ENCODE measurements at regions not wholly inside any gene's neighbourhood (a gene's known extent, or its start where the extent isn't known, plus 50 kb on each side); places are given as distances from the start of the nearest gene placed in this dataset.

DNA sequence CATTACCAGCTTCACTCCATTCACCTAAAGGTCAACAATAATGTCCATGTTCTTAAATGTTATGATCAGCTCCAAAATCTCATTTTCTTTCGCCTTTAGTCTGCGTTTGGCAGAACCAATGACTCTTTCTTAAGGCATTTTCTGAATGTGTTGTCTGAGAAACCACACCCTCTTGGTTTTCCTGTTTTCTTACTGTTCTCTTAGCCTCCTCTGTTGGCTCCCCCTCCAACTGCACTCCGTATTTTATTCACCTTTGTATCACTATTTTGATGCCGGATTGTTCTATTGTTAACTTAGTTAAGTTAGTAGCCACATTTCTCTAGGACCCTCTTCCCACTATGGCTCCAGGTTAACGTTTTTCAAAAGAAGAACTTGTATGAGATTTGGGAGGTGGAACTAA, 185.6 kb downstream of the DMAC1 start:
- TF ChIP-seq, protein P1, sequence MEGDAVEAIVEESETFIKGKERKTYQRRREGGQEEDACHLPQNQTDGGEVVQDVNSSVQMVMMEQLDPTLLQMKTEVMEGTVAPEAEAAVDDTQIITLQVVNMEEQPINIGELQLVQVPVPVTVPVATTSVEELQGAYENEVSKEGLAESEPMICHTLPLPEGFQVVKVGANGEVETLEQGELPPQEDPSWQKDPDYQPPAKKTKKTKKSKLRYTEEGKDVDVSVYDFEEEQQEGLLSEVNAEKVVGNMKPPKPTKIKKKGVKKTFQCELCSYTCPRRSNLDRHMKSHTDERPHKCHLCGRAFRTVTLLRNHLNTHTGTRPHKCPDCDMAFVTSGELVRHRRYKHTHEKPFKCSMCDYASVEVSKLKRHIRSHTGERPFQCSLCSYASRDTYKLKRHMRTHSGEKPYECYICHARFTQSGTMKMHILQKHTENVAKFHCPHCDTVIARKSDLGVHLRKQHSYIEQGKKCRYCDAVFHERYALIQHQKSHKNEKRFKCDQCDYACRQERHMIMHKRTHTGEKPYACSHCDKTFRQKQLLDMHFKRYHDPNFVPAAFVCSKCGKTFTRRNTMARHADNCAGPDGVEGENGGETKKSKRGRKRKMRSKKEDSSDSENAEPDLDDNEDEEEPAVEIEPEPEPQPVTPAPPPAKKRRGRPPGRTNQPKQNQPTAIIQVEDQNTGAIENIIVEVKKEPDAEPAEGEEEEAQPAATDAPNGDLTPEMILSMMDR (IDR thresholded peaks at IDR 0.05), result no peak
- H3K79me2 ChIP-seq, result no peaks in the 10 kb centered on the region
- no peak overlapping the region for H2AFZ ChIP-seq

DNA sequence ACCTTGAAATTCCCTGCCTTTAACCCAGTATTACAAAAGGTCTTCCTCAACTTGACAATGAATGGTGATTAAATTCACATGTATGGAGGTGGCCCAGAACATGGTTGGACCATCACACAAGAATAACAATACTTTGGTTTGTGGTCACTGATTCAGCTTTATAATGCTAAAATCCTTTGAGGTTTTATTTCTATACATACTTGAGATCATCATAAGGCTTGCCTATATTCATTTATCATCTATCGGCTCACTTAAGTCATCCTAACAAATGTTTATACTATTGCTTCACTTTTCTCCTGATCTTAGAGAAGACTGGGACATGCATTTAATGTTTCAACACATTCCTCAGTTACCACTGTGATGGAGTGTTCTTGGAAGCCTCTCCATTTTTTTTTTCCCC, 191.3 kb downstream of the DMAC1 start:
- TF ChIP-seq, protein P1 (IDR thresholded peaks at IDR 0.05), result no peak
- H2AFZ ChIP-seq, result no peak overlapping the region
- no peak overlapping the region for H3K27ac ChIP-seq
- H3K4me1 ChIP-seq, result no peaks in the 10 kb centered on the region
- no peaks in the 10 kb centered on the region for H3K79me2 ChIP-seq
- no peaks in the 10 kb centered on the region for H3K9me3 ChIP-seq (ENCODE audit: control insufficient read depth, low read length)
- no peak overlapping the region for H3K4me3 ChIP-seq (ENCODE audit: low read depth, low read length)
- H3K36me3 ChIP-seq (ENCODE audit: control insufficient read depth, insufficient read depth, low read length), result no peaks in the 10 kb centered on the region
- H3K9ac ChIP-seq, result no peak overlapping the region
- no peak overlapping the region for H3K4me2 ChIP-seq (ENCODE audit: low read length)
- no peaks in the 10 kb centered on the region for H3K27me3 ChIP-seq (ENCODE audit: control insufficient read depth, insufficient read depth, low read length)

More for the DNA sequence above, 185.6 kb downstream of the DMAC1 start:
- Histone ChIP-seq H3K9ac (no peak overlapping the region), H3K27ac (no peak overlapping the region), H3K36me3 (ENCODE audit: control insufficient read depth, insufficient read depth, low read length) (no peaks in the 10 kb centered on the region), H3K9me3 (ENCODE audit: control insufficient read depth, low read length) (no peaks in the 10 kb centered on the region), H3K4me3 (ENCODE audit: low read depth, low read length) (no peak overlapping the region), H3K4me2 (ENCODE audit: low read length) (no peak overlapping the region), H3K27me3 (ENCODE audit: control insufficient read depth, insufficient read depth, low read length) (no peaks in the 10 kb centered on the region), H3K4me1 (no peaks in the 10 kb centered on the region)

DNA sequence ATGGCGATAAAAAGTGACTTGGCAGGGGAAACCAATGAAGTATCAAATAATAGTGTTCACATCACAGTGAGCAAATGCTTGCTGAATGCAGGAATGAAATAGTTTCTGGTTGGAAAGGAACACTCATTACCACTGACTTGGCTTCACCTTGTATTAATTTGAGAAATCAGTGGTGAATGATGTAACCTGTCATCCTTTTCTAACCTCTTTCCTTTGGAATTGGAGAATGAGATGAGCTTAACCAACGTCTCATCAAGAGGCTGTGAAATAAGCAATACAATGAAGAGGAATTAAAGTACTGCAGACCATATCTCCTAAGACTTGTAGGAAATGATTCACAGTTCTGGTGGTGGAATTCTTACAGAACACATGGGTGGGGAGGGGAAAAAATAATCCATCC, 192.2 kb downstream of the DMAC1 start:
- Histone ChIP-seq H3K27me3 (ENCODE audit: control insufficient read depth, insufficient read depth, low read length) (no peaks in the 10 kb centered on the region), H3K9me3 (ENCODE audit: control insufficient read depth, low read length) (no peaks in the 10 kb centered on the region), H3K27ac (no peak overlapping the region), H3K4me3 (ENCODE audit: low read depth, low read length) (no peak overlapping the region), H3K36me3 (ENCODE audit: control insufficient read depth, insufficient read depth, low read length) (no peaks in the 10 kb centered on the region), H3K9ac (no peak overlapping the region), H2AFZ (no peak overlapping the region), H3K4me2 (ENCODE audit: low read length) (no peak overlapping the region), H3K79me2 (no peaks in the 10 kb centered on the region), H3K4me1 (no peaks in the 10 kb centered on the region)
- TF ChIP-seq, protein P1 (IDR thresholded peaks at IDR 0.05), result no peak

DNA sequence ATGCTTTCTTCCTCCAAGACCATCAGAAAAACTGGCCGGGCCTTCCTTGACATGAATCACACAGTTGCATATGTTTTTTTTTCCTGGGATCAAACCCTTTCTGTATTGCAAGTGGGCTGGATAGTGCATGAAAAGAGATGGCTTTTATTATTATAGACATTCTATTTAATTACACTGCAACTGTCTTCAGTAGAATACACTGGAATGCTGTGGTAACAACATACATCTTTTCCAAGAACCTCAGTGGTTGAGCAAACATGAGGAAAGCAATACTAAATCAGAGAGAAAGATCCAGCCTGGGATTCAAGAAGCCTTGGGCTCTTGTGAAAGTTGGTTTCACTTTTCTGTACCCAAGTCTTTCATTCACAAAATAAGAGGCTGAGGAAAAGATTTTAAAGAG, 193.0 kb downstream of the DMAC1 start:
- Histone ChIP-seq H3K4me1 (no peaks in the 10 kb centered on the region), H3K4me2 (ENCODE audit: low read length) (no peak overlapping the region), H3K79me2 (no peaks in the 10 kb centered on the region), H2AFZ (no peak overlapping the region), H3K36me3 (ENCODE audit: control insufficient read depth, insufficient read depth, low read length) (no peaks in the 10 kb centered on the region), H3K27ac (no peak overlapping the region), H3K4me3 (ENCODE audit: low read depth, low read length) (no peak overlapping the region), H3K9ac (no peak overlapping the region), H3K9me3 (ENCODE audit: control insufficient read depth, low read length) (no peaks in the 10 kb centered on the region), H3K27me3 (ENCODE audit: control insufficient read depth, insufficient read depth, low read length) (no peaks in the 10 kb centered on the region)
- TF ChIP-seq, protein P1 (IDR thresholded peaks at IDR 0.05), result no peak

DNA sequence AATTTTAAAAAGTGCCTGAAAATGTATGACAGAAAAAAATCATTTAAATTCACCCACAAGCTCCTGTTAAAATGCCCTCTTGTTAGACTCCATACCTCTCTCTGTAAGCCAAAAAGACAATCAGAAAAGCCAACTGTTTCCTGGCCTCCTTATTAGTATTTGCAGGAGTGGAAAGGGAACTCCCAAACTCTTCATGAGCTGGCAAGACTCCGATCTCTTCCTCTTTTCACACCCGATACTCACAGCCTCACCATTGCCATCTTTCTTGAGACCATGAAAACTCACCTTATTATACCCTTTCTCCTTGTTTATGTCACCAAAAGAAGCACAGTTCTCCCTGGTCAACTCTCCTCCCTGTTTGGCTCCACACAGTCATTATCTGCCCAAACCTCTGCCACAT, 197.8 kb downstream of the DMAC1 start:
- Histone ChIP-seq H3K4me2 (ENCODE audit: low read length) (no peak overlapping the region), H3K36me3 (ENCODE audit: control insufficient read depth, insufficient read depth, low read length) (no peaks in the 10 kb centered on the region), H3K27ac (no peak overlapping the region), H3K9me3 (ENCODE audit: control insufficient read depth, low read length) (no peaks in the 10 kb centered on the region), H2AFZ (no peak overlapping the region), H3K9ac (no peak overlapping the region), H3K4me3 (ENCODE audit: low read depth, low read length) (no peak overlapping the region), H3K27me3 (ENCODE audit: control insufficient read depth, insufficient read depth, low read length) (no peaks in the 10 kb centered on the region), H3K79me2 (no peaks in the 10 kb centered on the region), H3K4me1 (no peaks in the 10 kb centered on the region)
- TF ChIP-seq, protein P1 (IDR thresholded peaks at IDR 0.05), result no peak
